HG03460 (cell line): ENCODE measurements at regions not wholly inside any gene's neighbourhood (a gene's known extent, or its start where the extent isn't known, plus 50 kb on each side); places are given as distances from the start of the nearest gene placed in this dataset.
A peak's percentile ranks its signal among the peaks of the same experiment; 100 is the strongest.

ENCODE experiments used
- ATAC-seq: cut with Tn5 transposase; IDR thresholded peaks from one replicate; pipeline ENCODE4 v1.9.1; 2021; ENCODE audit not compliant: unreplicated experiment

DNA sequence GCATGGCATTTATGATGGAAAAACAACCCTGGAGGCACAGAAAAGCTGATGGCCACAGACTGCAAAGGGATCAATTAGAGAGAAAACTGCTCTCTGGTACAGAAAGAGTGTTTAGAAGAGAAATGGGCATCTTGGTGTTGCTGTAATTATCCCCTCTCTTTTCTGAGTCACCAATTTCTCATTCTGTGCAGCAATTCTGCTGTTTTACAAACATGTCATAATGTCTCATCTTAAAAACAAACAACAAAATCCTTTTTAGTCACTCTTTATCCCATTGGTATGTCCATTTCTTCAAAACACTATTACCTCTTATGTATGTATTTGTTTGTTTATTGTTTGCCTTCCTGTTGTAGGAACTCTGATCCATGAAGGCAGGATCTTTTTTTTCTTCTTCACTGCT is 73.9 kb upstream of the HK2 start:
- ATAC-seq, result no peak

DNA sequence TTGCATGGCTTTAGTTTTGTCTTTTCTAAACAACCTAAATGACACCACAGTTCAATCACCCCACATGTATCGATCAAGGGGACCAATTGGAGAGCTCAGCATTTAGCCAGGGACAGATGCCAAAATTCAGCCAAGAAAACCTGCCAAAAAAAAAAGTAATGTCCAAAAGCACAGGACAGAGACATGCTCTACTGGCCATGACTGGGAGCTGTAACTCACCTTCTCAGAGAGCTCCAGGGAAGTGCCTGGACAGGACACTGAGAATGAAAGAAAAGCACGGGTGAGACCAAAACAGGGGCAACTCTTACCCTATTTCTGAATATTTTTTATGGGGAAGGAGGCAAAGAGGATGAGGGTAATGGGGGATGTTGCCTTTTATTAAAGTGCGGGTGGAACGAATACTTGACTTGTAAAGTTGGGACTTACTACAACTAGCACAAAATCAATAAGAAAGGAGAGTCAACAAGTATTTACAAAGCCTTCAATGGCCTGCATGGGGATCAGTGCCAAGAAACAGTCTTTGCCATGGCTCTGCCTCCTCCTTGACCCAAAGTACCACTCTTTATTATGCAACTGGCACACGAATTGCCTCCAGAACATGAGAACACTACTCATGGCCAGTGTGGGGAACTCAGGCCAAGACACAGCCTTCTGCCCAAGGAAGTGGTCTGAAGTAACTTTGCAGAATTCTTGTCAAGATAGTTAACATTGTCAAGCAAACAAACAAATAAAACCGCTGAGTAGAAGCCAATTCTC is 72.9 kb upstream of the HK2 start:
- no peak for ATAC-seq

DNA sequence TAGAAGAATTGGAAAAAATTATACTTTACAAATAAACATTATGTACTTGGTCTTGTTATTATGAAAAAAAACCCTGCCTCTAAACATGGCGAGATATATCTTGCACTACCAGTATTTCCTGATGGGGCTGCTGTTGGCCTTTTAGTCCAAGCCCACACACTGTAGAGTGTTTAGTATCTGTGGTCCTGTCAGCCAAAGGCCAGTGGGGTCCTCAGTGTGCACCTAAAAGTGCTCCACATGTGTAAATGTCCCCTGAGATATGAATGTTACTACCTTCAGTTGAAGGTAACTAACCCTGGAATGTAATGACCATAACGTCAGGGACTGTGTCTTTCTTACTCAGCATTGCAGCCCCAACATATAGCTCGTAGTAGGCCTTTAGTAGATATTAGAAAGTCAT is 71.1 kb upstream of the HK2 start:
- ATAC-seq, result no peak

DNA sequence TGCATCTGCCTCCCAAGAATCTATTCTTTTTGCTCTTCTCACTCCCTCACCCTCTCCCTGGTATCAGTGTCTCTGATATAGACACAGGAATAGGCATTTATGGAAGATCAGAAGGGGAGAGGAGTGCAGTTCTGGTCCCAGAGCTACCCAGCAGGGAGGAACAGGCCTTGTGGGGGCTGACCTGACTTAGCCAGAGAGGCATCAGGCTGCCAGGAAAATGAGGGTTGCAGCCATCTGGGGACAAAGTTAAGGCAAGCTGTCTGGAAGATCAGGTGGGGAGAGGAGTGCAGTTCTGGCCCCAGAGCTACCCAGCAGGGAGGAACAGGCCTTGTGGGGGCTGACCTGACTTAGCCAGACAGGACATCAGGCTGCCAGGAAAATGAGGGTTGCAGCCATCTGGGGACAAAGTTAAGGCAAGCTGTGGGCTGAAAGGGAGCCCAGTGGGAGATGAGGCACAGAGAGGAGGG is 69.9 kb upstream of the HK2 start:
- no peak for ATAC-seq

DNA sequence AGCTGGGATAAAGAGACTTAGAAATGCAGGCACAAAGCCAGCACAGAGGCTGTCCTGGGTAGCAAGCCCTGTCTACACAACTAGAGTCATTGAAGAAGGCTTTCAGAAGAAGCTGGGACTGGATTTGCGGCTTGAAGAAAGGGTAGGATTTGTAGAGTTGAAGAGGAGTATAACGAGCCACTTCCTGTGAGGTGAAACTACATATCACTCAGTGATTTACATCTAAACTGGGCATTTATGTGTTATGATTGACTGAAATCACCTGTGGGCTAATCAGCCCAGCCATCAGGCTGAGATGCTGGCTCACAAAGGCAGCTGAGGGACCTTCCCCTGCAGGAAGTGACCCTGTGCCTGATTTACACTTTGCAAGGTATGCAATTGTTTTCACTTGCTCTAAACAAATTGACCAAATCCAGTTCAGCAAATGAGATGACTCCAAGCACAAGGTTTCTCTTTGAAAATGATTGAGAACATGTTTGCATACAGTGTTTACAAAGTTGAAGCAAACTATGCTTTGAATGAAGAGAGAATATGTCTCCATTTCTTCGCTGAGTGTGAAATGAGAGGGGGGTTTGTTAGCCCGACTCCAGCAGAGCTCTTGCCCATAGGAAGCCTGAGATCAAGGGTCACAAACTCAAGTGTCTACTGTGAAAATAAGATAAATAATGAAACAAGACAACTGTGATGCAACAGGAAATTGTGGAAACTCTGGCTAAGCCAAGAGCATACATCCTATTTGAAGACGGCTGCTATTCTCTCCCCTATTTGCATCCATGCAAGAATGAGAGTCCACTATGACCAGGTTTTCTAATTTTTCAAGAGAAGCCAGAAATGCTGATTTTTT is 69.3 kb upstream of the HK2 start:
- no peak for ATAC-seq

DNA sequence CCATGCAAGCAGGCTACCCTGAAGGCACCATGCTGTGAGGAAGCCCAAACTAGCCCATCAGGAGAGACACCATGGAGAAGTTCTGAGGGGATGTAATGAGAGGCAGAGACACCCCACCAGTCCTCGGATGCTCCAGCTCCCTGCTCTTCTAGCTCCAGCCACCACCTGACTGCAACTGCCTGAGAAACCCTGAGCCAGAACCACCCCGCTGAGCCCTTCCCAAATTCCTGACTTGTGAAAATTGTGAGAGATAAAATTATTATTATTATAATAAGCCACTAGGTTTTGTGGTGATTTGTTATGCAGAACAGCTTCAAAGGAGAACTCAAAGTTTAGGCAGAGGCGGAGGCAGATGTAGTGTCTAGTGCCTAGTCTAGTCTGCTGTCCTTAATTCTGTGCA is 67.1 kb upstream of the HK2 start:
- no peak for ATAC-seq

DNA sequence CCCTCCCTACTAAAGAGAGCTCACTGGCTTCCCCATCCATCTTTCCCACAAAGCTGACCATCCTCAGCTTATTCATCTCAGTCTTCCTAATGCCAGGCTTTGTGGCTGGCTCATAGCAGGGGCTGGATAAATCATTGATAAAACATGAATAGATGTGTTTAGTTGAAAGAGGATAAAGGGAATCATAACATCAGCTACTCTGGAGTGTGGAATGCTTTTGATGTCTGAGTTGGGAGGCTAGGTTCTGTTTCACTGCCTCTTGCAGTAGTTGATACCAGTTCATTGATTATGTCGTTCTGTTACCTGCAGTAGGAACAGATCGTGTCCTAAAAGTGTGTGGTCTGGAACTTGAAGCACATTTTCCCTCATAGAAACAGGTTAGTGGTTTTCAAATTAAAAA is 66.3 kb upstream of the HK2 start:
- no peak for ATAC-seq

DNA sequence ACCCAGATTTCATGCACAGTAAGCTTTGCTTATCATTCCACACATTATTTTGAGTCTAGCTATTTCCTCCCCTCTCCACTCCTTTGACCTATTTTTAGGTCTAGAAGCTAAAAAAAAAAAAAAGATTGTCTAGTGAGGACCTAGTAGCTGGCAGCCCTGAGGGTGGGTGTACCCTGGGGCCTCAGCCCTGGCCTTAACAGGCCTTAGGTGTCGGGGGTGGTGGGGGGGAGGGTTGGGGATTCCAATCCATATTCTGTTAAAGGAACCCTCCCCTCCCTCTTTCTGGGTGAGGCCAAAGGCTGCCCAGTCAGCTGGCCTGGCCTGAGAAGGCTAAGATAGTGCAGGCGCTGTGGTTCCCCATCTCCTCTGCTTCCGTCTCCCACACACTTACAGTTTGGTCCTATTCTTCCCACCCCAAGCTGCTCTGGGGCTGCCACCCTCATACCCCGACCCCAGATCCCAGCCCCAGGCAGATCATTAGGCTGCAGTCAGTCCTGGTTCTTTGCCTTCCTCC is 65.5 kb upstream of the HK2 start:
- ATAC-seq, result no peak

DNA sequence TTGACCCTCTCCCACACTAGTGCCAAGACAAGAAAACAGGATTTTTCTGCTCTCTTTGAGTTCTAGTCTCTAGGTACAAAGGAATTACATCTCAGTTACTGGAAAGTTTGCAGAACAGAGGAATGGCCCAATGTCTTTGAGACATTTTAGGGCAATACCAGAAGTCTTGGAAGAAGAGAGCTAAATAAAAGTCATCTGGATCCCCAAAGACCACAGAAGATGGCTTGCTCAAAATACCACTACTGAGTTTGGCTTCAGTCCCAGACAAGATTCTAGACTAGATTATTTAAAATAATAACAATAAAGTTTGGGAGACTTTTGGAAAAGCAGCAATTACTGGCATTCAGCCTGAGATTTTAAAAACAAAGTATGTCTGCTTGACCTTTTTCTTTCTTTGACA is 61.9 kb upstream of the HK2 start:
- no peak for ATAC-seq

DNA sequence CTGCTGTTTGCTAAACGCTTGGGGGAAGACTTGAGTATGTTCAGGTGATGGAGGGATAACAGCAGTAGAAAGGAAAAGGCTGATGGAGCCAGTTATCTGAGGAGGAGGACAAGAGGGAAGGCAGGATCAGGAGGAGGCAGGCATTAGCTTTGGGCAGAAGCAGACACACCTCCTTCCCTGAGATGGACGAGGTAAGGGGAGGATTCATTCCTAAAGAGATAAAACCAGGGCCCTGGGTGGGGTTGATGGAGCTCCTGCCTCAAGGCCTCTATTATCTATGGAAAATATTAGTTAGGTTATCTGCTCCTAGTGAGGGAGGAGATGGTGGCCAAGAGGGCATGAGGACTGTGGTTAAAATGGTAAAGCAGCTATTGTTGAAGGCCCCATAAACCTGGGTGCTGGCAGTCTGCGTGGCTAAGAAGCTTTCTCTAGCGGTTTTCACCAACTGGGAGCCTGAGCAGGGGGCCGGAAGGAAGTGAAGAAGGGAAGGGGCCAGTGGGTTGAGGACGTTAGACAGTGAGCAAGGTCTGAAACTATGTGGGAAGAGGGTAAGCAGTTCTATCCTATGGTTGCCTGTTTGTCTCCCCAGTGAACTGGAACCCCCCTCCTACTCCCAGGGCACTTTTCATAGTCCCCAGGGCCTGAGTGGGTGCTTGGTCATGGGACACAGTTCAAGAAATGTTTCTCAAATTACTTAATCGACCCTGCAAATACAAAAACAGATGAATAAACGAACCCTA is 56.6 kb upstream of the HK2 start:
- ATAC-seq, result peak; percentile 82

DNA sequence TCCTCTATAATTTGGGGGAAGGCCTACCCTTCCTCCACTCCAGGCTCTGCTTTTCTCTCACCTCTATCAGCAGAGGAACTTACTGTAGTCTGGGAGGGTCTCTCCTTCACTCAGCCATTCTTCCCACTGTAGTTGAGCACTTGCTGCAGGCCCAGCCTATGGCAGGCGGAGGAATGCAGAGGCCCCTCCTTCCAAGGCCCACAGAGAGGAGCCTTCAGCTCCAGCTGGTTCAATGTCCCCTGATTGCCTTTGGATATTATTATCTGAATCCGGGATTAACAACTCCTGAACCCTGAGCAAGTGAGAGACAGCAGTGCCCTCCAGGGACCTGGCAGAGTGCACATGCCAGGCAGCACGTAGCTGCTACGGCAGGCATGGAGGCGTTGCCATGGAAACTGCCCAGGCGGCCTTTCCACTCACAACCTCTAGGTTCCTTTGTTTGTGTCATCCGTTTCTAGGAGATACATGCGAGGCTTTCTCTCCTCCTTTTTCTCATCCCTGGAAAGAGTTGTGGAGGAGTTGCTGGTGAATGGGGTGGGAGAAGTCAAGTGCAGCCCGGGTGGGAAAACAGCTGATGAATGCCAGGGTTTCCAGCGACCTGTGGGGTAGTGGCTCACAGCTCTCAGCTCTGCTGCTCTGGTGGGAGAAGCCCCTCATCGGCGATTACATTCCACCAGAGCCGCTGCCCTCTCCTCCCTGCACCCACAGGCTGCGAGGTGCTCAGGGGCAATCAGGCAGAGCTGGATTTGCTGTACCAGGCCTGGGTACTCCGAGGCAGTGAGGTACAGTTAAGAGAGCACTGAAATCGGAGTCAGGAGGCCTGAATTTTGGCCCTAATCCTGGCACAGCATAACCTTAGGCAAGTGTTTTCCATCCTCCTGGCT is 55.3 kb upstream of the HK2 start:
- no peak for ATAC-seq

DNA sequence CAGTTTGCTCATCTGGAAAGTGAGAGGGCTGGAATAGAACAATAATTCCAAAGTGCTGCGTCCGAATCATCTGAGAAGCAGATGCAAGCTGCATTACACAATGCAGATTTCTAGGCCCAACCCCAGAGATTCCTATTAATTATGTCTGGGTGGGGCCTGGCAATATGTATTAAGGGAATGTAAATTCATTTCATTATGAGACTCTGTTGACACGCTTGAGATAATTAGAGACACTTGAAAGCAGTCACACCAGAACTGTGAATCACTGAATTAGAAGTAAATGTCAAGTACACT is 54.7 kb upstream of the HK2 start:
- ATAC-seq, result no peak

DNA sequence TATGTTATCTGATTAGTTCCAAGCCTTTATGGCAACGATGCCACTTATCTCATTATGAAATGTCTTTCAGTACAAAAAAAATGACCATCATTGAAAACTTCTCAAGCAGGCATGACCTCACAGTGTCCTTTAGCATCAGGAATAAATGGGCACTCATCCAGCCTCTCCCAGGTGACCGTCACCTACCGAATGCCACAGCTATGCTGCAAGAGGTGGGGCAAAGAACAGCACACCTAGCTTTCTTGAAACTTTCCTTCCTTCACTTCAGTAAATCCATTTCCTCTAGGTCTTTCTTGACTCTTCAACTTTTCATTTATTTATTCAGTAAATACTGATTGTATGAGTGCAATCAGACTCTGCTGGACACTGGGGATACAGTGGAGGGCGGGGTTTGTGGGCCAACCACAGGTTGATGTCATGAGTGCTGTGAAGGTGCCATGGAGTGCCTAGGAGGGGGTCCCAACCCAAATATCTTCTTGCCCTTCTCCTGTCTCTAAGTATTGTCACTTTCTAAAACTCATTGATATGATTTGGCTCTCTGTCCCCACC is 54.3 kb upstream of the HK2 start:
- no peak for ATAC-seq
